ENCODE measurements at regions not wholly inside any gene's neighbourhood (a gene's known extent, or its start where the extent isn't known, plus 50 kb on each side); places are given as distances from the start of the nearest gene placed in this dataset.
"Not testable (repeated sequence)": the region's sequence is repeated elsewhere in the genome, so short reads cannot be mapped to it uniquely, and the experiment has no call there.

GRCh38 chr12:114529966-114530365 is 124.0 kb upstream of the TBX5 start:
- H3K9me3 ChIP-seq, result no peaks in the 10 kb centered on the region
- TF ChIP-seq, protein P1, sequence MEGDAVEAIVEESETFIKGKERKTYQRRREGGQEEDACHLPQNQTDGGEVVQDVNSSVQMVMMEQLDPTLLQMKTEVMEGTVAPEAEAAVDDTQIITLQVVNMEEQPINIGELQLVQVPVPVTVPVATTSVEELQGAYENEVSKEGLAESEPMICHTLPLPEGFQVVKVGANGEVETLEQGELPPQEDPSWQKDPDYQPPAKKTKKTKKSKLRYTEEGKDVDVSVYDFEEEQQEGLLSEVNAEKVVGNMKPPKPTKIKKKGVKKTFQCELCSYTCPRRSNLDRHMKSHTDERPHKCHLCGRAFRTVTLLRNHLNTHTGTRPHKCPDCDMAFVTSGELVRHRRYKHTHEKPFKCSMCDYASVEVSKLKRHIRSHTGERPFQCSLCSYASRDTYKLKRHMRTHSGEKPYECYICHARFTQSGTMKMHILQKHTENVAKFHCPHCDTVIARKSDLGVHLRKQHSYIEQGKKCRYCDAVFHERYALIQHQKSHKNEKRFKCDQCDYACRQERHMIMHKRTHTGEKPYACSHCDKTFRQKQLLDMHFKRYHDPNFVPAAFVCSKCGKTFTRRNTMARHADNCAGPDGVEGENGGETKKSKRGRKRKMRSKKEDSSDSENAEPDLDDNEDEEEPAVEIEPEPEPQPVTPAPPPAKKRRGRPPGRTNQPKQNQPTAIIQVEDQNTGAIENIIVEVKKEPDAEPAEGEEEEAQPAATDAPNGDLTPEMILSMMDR (IDR thresholded peaks at IDR 0.05), result no peak
- no peaks in the 10 kb centered on the region for H3K4me1 ChIP-seq
- no peak overlapping the region for H3K27ac ChIP-seq
- no peak overlapping the region for H3K4me3 ChIP-seq
- DNase-seq (no peak), ATAC-seq (no peak)
- intact Hi-C loops (cut with DNase I), result no loop called here
- no peaks in the 10 kb centered on the region for H3K36me3 ChIP-seq
- H3K27me3 ChIP-seq, result no peaks in the 10 kb centered on the region

DNA sequence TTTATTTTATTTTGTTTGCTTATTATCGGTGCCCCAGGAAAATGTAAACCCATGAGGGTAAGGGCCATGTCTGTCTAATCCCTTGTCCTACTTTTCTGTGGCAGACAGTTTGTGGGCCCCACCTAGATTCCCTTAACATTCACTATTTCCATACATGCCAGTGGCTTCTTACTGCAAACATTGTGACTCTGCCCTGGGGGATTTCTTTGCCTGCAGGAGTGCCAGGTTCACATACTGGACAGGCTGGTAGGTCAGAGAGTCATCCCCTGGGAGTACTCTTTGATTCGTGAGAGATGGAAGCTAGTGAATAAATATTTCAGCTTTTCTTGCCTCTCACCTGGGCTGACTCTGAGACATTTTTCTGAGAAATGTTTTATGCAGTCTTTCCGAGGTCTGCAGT is 122.8 kb upstream of the TBX5 start:
- TF ChIP-seq, protein P1 (IDR thresholded peaks at IDR 0.05), result no peak
- DNase-seq (no peak), ATAC-seq (no peak)
- H3K27ac ChIP-seq, result no peak overlapping the region
- no peaks in the 10 kb centered on the region for H3K9me3 ChIP-seq
- no peaks in the 10 kb centered on the region for H3K36me3 ChIP-seq
- H3K4me1 ChIP-seq, result no peaks in the 10 kb centered on the region
- intact Hi-C loops (cut with DNase I), result no loop called here
- H3K27me3 ChIP-seq, result no peaks in the 10 kb centered on the region
- no peak overlapping the region for H3K4me3 ChIP-seq

- H3K27me3 ChIP-seq; H3K9me3 ChIP-seq; DNase-seq; H3K4me1 ChIP-seq; ATAC-seq; H3K27ac ChIP-seq; H3K4me3 ChIP-seq; H3K36me3 ChIP-seq; intact Hi-C loops (cut with DNase I): not testable (repeated sequence)
These were observed 115.2 kb upstream of the TBX5 start for GRCh38 chr12:114521160-114521559.

GRCh38 chr12:114512351-114512750 is 106.4 kb upstream of the TBX5 start:
- H3K9me3 ChIP-seq, result no peaks in the 10 kb centered on the region
- ATAC-seq (no peak), DNase-seq (no peak)
- no peak overlapping the region for H3K27ac ChIP-seq
- TF ChIP-seq, protein P1 (IDR thresholded peaks at IDR 0.05), result no peak
- intact Hi-C loops (cut with DNase I), result no loop called here
- H3K27me3 ChIP-seq, result peaks cover 4% of the 10 kb centered on the region
- no peaks in the 10 kb centered on the region for H3K36me3 ChIP-seq
- no peak overlapping the region for H3K4me3 ChIP-seq
- H3K4me1 ChIP-seq, result no peaks in the 10 kb centered on the region

DNA sequence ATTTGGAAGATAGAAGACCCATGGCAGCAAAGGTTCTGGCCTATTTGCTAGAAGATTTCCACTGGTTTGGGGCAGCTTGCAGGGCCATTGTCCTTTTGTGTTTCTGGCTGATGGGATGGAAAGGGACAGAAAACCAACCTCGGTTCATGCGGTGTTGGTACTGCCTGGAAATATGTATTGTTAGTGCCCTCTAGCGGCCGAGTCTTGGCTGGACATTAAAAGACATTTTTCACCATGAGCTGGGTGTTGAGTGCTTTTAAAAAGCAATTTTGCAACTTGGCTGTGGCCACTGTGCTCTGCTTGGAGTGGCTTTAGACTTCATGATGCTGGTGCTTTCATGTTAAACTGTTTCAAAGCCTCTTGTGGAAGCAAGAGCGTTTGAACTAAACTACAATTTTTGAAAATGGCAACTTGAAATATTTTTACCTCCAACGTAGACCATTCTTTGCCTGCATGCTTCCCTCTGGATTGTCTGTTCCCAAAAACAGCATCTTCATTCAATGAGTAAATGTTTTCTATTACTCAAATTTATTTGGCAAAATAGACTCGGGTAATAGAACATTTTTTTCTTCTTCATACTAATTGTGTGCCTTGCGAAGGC is 102.7 kb upstream of the TBX5 start:
- H3K27ac ChIP-seq, result no peak overlapping the region
- no peaks in the 10 kb centered on the region for H3K4me1 ChIP-seq
- H3K4me3 ChIP-seq, result no peak overlapping the region
- TF ChIP-seq, protein P1 (IDR thresholded peaks at IDR 0.05), result peak; percentile 84
- H3K36me3 ChIP-seq, result no peaks in the 10 kb centered on the region
- intact Hi-C loops (cut with DNase I), result loop anchor here (5.0 kb wide), 1 partner anchor 526 kb away; no protein-coding TSS in a partner anchor
- DNase-seq (no peak), ATAC-seq (peak; percentile 90)
- H3K27me3 ChIP-seq, result peaks cover 8% of the 10 kb centered on the region
- no peaks in the 10 kb centered on the region for H3K9me3 ChIP-seq

GRCh38 chr12:114506651-114507050 is 100.7 kb upstream of the TBX5 start:
- no peaks in the 10 kb centered on the region for H3K9me3 ChIP-seq
- no peak overlapping the region for H3K4me3 ChIP-seq
- TF ChIP-seq, protein P1 (IDR thresholded peaks at IDR 0.05), result no peak
- H3K36me3 ChIP-seq, result no peaks in the 10 kb centered on the region
- ATAC-seq (no peak), DNase-seq (no peak)
- H3K27me3 ChIP-seq, result peaks cover 6% of the 10 kb centered on the region
- no peaks in the 10 kb centered on the region for H3K4me1 ChIP-seq
- H3K27ac ChIP-seq, result no peak overlapping the region
- intact Hi-C loops (cut with DNase I), result loop anchor here (5.0 kb wide), 1 partner anchor 524 kb away; no protein-coding TSS in a partner anchor

Measured in upper lobe of right lung (tissue), 1 donor.